Calu3 (cell line): ENCODE measurements at regions not wholly inside any gene's neighbourhood (a gene's known extent, or its start where the extent isn't known, plus 50 kb on each side); places are given as distances from the start of the nearest gene placed in this dataset.

Experiments
- BruUV-seq: library from RNA; stranded (reverse); fragments of 400-500 nt; replicated peaks from 2 replicates; lab custom pipeline; 2021; lab: Mats Ljungman, UMichigan
- CTCF ChIA-PET: fragments of 300-600 bp; sonication (Branson Sonifier 250); formaldehyde crosslinking; loops from one replicate; lab custom pipeline; 2022; ENCODE audit warnings: antibody characterized with exemption; lab: Charles Lee
- DNase-seq: peaks from one replicate; pipeline ENCODE4 v3.0.0; 2022
- H3K27ac Mint-ChIP-seq: one replicate; pipeline ENCODE4 v1.8.0; 2022; ENCODE audit warnings: mixed read lengths; ENCODE audit not compliant: unreplicated experiment
- H3K27me3 Mint-ChIP-seq: one replicate; pipeline ENCODE4 v1.8.0; 2022; ENCODE audit warnings: mixed read lengths; ENCODE audit not compliant: unreplicated experiment
- H3K36me3 Mint-ChIP-seq: one replicate; pipeline ENCODE4 v1.8.0; 2022; ENCODE audit warnings: mild to moderate bottlenecking, moderate library complexity, mixed read lengths; ENCODE audit not compliant: insufficient read depth, unreplicated experiment
- H3K4me1 Mint-ChIP-seq: one replicate; pipeline ENCODE4 v1.8.0; 2022; ENCODE audit warnings: mild to moderate bottlenecking, low read depth, mixed read lengths; ENCODE audit not compliant: unreplicated experiment
- H3K4me3 Mint-ChIP-seq: one replicate; pipeline ENCODE4 v1.8.0; 2022; ENCODE audit warnings: mild to moderate bottlenecking, low read depth, moderate library complexity, mixed read lengths; ENCODE audit not compliant: unreplicated experiment
- H3K9me3 Mint-ChIP-seq: one replicate; pipeline ENCODE4 v1.8.0; 2022; ENCODE audit warnings: low read depth, mixed read lengths; ENCODE audit not compliant: unreplicated experiment
- intact Hi-C: fragments of 100-400 bp; cut with micrococcal nuclease; formaldehyde crosslinking; loops from one replicate; pipeline ENCODE4 v1.10.0; 2022; ENCODE audit not compliant: unreplicated experiment
- TF ChIP-seq, protein P1 (sequence below): fragments of 200-600 bp; IDR thresholded peaks from one replicate; pipeline ENCODE4 v1.8.0; 2022; ENCODE audit warnings: antibody characterized with exemption; ENCODE audit not compliant: unreplicated experiment

DNA sequence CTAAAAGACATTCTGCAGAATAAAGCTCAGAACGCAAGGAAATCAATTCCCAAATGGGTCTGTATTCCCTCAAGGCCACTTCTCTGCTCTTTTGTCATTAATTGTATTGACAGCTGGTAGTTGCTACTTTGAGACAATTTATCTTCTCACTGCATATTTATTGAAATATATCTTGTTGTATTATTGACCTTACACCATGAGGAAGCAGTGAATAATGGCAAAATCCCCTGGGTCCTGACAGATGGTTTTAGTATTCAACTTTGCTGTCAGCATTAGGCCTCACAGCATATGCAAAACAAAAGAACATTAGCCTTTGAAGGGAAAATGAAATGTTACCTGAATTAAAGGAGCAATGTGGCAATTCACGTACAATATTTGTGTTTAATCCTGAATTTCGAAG lies 406.1 kb upstream of the TRAM1L1 start:
- TF ChIP-seq, protein P1, sequence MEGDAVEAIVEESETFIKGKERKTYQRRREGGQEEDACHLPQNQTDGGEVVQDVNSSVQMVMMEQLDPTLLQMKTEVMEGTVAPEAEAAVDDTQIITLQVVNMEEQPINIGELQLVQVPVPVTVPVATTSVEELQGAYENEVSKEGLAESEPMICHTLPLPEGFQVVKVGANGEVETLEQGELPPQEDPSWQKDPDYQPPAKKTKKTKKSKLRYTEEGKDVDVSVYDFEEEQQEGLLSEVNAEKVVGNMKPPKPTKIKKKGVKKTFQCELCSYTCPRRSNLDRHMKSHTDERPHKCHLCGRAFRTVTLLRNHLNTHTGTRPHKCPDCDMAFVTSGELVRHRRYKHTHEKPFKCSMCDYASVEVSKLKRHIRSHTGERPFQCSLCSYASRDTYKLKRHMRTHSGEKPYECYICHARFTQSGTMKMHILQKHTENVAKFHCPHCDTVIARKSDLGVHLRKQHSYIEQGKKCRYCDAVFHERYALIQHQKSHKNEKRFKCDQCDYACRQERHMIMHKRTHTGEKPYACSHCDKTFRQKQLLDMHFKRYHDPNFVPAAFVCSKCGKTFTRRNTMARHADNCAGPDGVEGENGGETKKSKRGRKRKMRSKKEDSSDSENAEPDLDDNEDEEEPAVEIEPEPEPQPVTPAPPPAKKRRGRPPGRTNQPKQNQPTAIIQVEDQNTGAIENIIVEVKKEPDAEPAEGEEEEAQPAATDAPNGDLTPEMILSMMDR = no peak

DNA sequence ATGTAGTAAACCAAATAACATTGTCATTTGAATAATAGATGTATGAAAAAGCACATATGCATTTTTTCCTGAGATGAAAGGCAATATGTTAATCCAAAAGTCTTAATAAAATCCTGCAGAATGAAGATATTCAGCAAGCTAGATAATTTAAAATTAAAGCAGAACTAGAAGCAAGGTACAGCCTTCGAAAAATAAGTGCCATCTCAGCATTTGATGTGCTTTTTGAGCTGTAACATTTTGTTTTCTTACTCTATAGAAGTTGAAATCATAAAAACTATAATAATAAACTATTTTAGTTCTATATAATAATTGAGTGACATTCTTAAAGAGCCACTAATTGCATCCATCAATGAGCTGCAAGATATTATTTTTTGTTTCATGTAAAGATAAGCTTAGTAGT lies 410.4 kb upstream of the TRAM1L1 start:
- CTCF ChIA-PET = no interaction called here
- Mint-ChIP-seq H3K36me3 (no peaks in the 10 kb centered on the region), H3K27ac (no peak overlapping the region), H3K4me1 (no peaks in the 10 kb centered on the region), H3K27me3 (no peaks in the 10 kb centered on the region), H3K4me3 (no peak overlapping the region), H3K9me3 (no peaks in the 10 kb centered on the region)
- TF ChIP-seq, protein P1 = no peak
- intact Hi-C loops = no loop called here
- no TSS peak for BruUV-seq
- no peak for DNase-seq

More for the DNA sequence above, 406.1 kb upstream of the TRAM1L1 start:
- no peak for DNase-seq
- H3K27me3 Mint-ChIP-seq = no peaks in the 10 kb centered on the region
- CTCF ChIA-PET = no interaction called here
- H3K4me1 Mint-ChIP-seq = no peaks in the 10 kb centered on the region
- intact Hi-C loops = no loop called here
- no peak overlapping the region for H3K4me3 Mint-ChIP-seq
- BruUV-seq = no TSS peak
- H3K9me3 Mint-ChIP-seq = no peaks in the 10 kb centered on the region
- H3K27ac Mint-ChIP-seq = no peak overlapping the region
- H3K36me3 Mint-ChIP-seq = no peaks in the 10 kb centered on the region

DNA sequence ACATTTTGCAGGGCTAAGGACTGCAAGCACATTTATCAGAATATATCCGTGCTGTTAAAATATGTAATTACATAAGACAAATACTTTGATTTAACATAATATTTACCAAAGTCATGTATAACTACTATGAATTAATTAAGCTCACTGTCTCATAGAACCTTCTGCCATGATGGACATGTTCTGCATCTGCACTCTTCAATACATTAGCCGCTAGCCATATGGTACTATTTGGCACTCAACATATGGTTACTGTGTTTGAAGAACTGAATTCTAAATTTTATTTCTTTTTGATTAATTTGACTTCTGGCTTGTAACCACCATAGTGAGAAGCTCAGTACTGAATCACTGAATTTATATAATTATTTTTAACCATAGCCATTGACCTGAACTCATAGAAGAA lies 427.0 kb upstream of the TRAM1L1 start:
- no peak for DNase-seq
- H3K27me3 Mint-ChIP-seq = no peaks in the 10 kb centered on the region
- H3K4me1 Mint-ChIP-seq = no peaks in the 10 kb centered on the region
- no peak overlapping the region for H3K27ac Mint-ChIP-seq
- H3K4me3 Mint-ChIP-seq = no peak overlapping the region
- no peaks in the 10 kb centered on the region for H3K9me3 Mint-ChIP-seq
- intact Hi-C loops = no loop called here
- no peaks in the 10 kb centered on the region for H3K36me3 Mint-ChIP-seq
- no TSS peak for BruUV-seq
- TF ChIP-seq, protein P1 = no peak
- CTCF ChIA-PET = no interaction called here

DNA sequence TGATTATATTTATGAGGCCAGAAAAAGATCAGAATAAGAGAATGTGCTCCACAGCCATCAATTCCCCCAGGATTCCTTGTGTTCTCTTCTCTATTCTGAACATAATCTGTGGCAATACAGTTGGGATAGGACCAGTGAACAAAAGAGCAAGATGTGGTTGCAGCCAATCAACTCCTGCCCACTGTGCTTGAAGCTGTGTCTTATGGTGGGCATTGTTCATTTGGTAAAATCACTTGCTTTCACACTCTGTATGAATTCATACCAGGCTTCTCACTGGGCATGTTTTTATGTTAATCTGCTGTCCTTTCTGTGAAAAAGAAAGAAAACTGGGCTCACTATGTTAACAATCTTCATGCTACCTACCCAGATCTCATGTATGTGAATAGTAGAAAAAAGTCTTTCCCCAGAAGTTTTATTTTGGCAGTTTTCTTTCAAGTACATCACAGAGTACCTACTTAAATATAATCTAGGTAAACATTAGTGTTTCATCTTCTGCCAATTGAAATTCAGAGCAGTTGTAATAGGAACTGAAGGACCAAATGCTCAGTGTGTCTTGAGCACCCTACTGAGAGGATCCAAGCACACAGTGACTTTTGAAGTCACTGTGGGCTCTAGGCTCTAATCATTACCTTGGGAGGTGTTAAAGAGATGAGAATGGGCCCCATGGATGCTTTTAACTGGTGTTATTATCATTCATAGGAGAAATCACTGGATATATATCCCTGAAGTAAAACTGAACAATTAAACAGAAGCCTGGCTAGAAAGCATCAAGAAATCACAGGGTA lies 429.2 kb upstream of the TRAM1L1 start:
- no peaks in the 10 kb centered on the region for H3K36me3 Mint-ChIP-seq
- intact Hi-C loops = no loop called here
- TF ChIP-seq, protein P1 = no peak

More for the DNA sequence above, 429.2 kb upstream of the TRAM1L1 start:
- H3K27me3 Mint-ChIP-seq = no peaks in the 10 kb centered on the region
- no peak overlapping the region for H3K27ac Mint-ChIP-seq
- DNase-seq = no peak
- no peaks in the 10 kb centered on the region for H3K4me1 Mint-ChIP-seq
- no peak overlapping the region for H3K4me3 Mint-ChIP-seq
- no TSS peak for BruUV-seq
- CTCF ChIA-PET = no interaction called here
- peaks cover 5% of the 10 kb centered on the region for H3K9me3 Mint-ChIP-seq
